Peyer's patch (tissue), 4 donors: ENCODE measurements at regions not wholly inside any gene's neighbourhood (a gene's known extent, or its start where the extent isn't known, plus 50 kb on each side); places are given as distances from the start of the nearest gene placed in this dataset.

Experiments used
- POLR2A ChIP-seq, 2 donors: fragments of 450-650 bp; IDR thresholded peaks; one replicate each; pipeline ENCODE4 v1.5.1; 2017; ENCODE audit warnings: antibody characterized with exemption in 2 of 2, mild to moderate bottlenecking in 2 of 2, moderate library complexity in 2 of 2
- TF ChIP-seq, protein P1 (sequence below), 6 experiments: fragments of 450-650 bp in 4 of 6; fragments of 200-600 bp in 2 of 6; sonication (generic) in 1 of 6; IDR thresholded peaks; one replicate each; pipeline ENCODE4 v1.5.1; 2017 to 2019; ENCODE audit warnings: antibody characterized with exemption in 6 of 6, mild to moderate bottlenecking in 3 of 6, moderate library complexity in 1 of 6

GRCh38 chr11:71304491-71304890, 52.1 kb upstream of the SHANK2 start:
- TF ChIP-seq, protein P1, sequence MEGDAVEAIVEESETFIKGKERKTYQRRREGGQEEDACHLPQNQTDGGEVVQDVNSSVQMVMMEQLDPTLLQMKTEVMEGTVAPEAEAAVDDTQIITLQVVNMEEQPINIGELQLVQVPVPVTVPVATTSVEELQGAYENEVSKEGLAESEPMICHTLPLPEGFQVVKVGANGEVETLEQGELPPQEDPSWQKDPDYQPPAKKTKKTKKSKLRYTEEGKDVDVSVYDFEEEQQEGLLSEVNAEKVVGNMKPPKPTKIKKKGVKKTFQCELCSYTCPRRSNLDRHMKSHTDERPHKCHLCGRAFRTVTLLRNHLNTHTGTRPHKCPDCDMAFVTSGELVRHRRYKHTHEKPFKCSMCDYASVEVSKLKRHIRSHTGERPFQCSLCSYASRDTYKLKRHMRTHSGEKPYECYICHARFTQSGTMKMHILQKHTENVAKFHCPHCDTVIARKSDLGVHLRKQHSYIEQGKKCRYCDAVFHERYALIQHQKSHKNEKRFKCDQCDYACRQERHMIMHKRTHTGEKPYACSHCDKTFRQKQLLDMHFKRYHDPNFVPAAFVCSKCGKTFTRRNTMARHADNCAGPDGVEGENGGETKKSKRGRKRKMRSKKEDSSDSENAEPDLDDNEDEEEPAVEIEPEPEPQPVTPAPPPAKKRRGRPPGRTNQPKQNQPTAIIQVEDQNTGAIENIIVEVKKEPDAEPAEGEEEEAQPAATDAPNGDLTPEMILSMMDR (IDR thresholded peaks at IDR 0.05), result no peak
- no peak for TF ChIP-seq POLR2A (IDR thresholded peaks at IDR 0.05)
